SKM-1 (cell line): ENCODE measurements at regions not wholly inside any gene's neighbourhood (a gene's known extent, or its start where the extent isn't known, plus 50 kb on each side); places are given as distances from the start of the nearest gene placed in this dataset.
"Not testable (repeated sequence)": the region's sequence is repeated elsewhere in the genome, so short reads cannot be mapped to it uniquely, and the experiment has no call there.

Experiments
- DNase-seq: peaks from one replicate; lab custom pipeline; 2025; ENCODE audit not compliant: unreplicated experiment; lab: John Stamatoyannopoulos, UW

DNA sequence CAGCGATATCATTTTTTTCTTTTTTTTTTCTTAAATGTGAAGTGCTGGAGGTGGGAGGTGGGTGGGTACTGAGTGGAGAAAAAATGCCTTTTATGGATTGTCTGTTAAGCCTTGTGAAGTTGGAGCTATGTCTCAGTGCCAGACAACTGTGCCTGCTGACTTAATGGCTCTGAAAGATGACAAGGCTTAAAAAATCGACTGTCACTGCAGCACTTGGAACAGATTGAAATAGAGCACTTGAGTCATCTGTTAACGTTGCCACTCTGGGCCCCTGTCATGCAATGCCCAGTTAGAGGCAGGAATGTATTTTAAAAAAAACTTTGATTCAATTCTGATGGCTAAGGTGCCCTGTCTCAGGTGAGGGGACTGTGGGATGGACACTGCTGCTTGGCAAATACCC, 108.2 kb upstream of the HS3ST2 start:
- DNase-seq: no peak

DNA sequence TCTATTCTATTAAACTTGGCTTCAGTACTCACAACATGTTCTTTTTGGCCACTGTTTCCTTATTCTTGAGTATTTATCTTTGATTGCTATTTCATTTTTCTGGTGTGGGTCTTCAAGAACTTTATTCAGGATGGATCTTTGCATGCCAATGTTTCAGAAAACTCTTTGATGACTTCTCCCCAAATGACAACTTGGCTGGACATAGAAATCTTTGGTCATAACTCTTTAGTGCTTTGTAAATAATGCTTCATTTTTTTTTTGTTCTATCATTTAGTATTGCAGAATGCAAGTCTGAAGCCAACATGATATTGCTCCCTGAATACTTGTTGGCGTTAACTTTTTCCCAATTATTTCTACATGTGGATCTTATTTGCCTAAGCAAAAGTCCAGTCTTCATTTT, 103.6 kb upstream of the HS3ST2 start:
- no peak for DNase-seq

DNA sequence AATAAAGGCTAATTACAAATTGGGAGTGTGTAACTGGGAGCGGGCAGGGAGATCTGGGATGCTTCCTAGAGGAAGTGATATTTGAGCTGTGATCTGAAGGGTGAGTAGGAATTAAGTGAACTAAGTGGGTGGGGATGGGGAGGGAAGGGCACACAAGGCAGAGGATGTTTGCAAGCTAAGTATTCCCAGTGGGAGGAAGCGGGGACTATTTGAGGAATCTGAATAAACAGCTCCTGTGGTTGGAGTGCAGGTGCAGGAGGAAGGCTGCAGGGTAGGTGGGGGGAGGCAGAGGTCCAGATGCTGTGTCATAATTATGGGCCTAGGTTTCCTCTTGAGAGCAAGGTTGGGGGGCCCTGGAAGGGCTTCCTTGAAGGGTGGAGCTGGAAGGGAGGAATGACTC, 102.1 kb upstream of the HS3ST2 start:
- no peak for DNase-seq

DNA sequence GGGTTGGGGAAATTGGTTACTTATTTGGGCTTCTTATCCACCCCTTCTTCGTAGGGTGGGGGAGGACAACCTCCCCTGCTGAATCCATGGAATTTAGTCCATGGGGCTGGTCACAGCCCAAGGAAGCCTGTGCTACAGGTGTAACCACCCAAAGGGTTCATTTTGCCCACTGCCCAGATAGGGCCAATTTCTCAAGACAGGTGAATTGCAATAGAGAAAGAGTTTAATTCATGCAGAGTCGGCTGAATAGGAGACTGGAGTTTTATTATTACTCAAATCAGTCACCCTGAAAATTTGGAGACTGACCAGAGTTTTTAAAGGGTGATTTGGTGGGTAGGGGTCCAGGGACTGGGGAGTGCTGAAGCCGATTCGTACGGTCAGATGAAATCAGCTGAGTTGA, 101.5 kb upstream of the HS3ST2 start:
- DNase-seq: no peak

DNA sequence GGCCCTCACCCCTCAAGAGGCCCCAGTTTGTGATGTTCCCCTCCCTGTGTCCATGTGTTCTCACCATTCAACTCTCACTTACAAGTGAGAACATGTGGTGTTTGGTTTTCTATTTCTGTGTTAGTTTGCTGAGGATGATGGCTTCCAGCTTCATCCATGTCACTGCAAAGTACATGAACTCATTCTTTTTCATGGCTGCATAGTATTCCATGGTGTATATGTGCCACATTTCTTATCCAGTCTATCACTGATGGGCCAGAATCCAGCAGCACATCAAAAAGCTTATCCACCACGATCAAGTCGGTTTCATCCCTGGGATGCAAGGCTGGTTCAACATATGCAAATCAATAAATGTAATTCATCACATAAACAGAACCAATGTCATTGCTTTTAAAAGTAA, 95.4 kb upstream of the HS3ST2 start:
- DNase-seq: not testable (repeated sequence)

DNA sequence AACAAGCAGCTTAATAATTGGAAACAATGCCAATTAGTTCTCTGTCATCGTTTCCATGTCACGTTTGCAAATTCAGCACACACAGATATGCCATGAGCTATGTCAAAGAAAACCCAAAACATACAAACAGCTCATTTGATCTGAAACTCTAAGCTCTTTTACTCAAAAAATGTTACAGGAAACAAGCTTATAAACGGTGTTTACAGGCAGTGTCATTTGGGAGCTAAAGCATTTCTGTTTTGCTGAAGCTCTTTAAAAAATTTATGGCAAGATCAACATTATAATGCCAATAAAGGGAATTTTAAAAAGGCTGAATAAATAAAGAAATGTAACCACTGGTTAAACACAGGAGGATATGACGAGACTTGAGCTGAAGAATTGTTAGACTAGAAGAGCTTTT, 94.0 kb upstream of the HS3ST2 start:
- no peak for DNase-seq

DNA sequence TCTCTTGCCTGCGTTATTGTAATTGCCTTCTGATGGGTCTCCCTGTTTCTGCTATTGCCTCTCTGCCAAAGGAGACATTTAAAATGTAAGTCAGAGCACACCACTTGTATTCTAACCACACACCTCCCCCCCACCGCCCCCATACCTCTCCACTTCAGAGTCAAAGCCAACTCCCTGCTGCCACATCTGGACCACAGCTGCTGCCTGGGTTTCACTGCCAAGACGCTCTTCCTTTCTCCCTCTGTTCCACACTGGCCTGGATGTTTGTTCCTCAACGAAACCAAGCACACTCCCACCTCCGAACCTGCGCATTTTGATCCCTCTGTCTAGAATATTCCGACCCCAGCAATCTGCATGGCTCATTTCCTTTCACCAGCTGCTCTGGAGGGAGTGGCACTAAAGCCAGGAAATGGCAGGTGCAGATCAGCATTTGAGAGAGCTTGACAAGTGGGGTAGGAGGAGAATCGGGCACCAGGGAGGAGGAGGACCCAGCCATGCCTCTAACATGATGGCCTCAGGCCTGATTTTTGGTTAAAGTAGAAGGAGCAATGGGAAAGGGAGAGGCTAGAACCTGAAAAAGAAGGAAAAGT, 92.4 kb upstream of the HS3ST2 start:
- DNase-seq: no peak

DNA sequence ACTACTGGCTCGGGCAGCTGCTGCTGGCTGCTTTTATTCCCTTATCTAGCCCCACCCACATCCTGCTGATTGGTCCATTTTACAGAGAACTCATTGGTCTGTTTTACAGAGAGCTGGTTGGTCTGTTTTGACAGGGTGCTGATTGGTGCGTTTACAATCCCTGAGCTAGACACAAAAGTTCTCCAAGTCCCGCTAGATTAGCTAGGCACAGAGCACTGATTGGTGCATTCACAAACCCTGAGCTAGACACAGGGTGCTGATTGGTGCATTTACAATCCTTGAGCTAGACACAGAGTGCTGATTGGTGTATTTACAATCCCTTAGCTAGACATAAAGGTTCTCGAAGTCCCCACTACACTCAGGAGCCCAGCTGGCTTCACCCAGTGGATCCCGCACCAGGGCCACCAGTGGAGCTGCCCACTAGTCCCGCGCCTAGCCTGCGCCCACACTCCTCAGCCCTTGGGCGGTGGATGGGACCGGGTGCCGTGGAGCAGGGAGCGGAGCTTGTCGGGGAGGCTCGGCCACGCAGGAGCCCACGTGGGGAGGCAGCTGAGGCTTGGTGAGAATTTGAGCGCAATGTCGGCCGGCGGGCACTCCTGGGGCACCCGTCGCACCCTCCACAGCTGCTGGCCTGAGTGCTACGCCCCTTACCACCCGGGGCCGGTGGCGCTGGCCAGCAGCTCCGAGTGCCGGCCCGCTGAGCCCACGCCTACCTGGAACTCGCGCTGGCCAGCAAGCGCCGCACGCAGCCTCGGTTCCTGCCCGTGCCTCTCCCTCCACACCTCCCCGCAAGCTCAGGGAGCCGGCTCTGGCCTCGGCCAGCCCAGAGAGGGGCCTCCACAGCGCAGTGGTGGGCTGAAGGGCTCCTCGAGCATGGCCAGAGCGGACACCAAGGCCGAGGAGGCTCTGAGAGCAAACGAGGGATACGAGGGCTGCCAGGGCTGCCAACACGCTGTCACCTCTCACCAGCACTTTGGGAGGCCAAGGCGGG, 91.1 kb upstream of the HS3ST2 start:
- not testable (repeated sequence) for DNase-seq

DNA sequence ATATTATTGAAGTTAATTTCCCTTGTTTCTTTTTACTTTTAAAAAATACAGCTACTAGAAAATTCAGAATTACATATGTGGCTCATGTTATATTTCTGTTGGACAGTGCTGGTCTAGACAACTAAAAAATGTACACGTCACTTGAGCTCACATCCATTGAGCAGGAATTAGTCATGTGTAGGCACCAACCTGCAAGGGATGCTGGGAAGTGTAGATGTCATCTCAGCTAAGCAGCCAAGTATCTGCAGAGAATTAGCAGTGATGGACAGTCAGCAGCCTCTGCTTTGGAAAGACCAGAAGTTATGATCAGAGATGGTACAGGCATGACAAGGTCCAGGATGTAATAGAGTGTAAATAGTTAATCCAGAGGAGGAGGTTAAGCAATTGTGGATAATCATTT, 87.1 kb upstream of the HS3ST2 start:
- no peak for DNase-seq

DNA sequence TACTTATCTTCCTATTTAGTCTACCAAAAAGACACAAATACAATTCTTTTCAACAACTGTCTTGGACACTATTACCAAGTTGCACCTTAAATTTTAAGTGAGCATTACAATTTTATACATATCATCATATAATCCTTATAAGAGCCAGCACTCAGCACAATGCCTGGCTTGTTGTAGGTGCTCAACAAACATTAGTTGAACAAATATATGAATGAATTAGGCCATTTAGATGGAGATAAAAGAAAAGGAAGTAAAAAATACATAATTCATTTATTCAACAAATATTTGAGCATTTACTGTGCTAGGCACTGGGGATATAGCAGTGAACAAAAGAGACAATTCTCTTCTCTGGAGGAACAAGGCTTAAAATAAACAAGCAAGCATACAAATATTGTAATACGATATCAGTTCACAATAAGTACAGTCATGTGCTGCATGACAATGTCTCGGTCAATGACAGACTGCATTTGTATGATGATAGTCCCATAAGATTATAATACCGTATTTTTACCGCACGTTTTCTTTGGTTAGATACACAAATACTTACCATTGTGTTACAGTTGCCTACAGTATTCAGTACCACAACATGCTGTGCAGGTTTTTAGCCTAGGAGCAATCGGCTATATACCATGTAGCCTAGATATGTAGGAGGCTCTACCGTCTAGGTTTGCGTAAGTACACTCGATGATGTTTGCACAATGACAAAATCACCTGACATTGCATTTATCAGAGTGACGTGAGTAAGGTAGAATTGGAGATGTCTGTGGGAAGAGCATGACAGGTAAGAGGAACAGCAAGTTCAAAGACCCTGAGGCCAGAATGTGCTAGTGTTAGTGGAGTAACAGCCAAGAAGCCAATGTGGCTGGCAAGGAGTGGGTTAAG, 86.4 kb upstream of the HS3ST2 start:
- no peak for DNase-seq

DNA sequence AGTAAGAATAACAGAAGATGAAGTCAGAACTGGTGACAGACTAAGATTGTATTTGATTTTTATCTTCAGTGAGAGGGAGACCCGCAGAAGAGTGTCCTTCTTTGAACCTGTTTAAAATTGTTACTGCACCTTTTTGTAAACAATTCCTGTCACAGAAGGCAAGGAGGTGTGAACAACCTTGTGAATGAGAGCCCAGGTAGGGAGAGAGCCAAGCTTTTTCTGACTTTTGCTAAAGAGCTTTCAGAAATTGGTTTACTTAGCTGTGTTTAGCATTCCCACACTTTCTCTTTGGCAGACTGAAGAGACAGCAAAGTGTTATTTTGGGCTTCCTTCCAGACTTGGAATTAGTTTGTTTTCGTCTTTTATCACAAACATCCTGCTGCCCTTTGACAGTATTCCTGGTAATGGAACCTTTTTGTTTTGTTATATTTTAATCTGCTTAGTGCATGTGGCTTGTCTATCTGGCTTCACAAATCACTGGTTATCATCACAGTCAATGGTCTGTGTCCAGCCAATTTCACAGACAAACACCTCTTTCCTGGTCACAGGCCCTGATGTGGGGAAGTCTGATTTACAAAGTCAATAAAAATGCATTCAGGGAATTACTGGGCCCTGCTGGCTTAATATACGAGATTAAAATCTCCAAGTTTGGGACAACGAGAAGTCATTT, 85.7 kb upstream of the HS3ST2 start:
- DNase-seq: no peak

DNA sequence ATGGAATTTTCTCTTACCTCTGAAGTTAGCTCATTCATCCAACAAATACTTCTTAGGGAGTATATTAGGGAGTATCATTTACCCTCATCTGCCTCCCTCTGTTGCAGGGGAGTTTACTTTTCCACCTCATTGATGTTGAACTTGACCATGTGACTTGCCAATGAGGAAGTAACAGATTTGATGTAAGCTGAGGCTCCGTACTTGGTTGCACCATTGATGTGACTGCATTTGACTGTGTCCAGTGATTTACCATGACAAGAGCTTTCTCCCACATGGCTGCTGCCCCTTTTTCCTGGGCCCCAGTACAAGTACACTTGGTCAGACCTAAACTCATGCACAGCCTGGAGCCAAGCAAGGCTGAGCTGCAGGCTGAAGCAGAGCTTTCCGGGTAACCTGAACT, 81.6 kb upstream of the HS3ST2 start:
- DNase-seq: no peak

DNA sequence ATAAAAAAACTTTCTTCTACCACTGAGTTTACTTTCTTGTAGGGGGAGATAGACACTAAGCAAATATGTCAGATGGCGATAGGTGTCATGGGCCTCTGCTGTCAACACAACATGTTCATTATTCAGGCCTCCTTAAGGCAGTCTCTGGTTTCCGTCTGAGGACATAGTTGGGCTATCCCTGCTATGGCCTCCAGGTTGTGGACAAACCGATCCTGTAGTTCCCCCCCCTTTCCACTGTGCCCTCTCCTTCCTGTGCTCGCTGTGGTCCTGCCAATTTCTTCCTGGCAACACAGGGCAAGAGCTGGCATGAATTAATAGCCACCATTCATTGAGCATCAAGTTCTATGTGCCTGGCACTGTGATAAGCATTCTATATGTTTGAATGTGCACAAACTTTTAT, 81.0 kb upstream of the HS3ST2 start:
- no peak for DNase-seq

DNA sequence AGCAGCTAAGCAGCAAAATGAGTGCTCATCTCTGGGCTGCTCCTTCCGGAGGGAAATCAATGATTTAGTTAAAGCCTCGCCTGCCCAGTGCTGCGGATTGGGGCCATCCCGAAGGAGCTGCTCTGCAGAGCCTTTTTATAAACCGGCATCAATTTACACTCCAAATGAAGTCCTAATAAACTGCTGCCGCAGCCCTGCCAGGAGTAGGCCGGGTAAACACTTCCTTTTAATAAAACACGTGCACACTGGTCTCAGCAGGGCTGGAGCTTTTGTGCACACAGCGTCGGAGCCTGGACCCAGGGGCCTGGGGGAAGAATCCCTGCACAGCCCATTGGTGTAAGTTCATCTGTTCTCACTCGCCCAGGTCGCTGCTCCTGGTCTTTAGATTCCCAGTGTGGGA, 79.6 kb upstream of the HS3ST2 start:
- no peak for DNase-seq

DNA sequence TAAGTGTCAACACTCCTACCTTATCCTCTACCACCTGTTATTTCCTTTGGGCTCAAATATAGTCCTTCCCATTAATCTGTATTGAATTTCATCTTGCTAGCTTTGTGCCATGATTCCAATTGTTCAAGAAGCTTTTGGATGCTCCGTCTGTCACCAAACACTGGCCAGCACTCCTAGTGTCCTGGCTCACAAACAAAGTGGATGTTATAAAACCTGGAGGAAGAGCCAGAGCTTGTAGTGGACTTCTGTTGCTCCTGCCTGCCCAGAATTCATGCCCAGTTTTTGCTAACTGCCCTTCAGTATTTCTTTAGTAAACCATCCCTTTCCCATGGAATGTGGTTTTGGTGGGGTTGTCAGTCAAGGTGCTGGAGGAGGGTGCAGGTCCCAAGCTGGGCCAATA, 77.2 kb upstream of the HS3ST2 start:
- DNase-seq: no peak

DNA sequence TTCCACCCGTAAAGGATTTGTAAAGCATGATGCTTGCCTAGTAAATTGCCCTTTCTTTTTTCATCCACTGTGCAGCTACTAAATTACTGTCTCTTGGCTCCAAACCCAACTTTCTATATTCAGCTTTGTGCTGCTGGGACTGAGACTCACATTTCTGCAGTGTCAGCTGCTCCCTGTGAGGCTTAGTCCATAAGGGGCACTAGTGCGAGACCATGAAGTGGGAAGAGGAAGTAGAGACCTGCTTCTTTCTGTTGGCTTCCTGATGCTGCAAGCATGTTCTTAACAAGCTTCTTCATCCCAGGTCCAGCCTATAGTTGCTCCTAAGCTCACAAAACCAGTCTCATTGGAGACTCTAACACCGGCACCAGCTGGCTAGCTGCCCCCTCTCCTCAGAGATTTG, 74.9 kb upstream of the HS3ST2 start:
- no peak for DNase-seq

DNA sequence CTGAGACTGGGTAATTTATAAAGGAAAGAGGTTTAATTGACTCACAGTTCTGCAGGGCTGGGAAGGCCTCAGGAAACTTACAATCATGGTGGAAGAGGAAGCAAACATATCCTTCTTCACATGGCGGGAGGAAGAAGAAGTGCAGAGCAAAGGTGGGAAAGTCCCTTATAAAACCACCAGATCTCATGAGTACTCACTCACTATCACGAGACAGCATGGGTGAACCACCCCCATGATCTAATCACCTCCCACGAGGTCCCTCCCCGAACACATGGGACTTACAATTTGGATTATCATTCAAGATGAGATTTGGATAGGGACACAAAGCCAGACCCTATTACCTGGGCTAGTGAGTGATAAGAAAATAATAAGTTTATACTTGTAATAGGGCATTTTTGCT, 70.6 kb upstream of the HS3ST2 start:
- no peak for DNase-seq

DNA sequence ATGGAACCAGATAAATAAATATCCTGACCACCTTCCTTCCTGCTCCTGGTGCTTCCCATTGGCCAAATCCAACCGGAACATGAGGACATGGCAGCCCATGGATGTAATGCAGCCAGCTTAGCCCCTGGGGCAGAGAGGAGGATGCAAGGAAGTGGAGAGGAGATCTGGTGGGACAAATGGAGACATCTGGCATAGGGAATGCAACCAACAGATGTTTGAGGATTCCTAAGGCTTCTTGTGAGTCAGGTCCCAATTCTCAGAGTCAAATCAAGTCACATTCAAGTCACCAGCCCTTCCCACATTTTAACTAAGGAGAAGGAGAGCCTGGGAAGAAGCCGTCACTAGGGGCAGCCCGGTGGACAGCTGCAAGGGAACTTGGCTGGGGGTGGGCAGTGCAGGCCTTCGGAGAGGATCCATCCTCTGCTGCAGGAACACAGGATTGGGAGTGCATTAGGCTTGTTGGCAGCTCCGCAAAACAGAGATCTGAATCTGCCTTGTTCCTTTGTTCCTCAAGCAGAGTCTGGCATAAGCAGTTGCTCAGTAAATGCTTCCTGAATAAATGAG, 62.8 kb upstream of the HS3ST2 start:
- DNase-seq: no peak

DNA sequence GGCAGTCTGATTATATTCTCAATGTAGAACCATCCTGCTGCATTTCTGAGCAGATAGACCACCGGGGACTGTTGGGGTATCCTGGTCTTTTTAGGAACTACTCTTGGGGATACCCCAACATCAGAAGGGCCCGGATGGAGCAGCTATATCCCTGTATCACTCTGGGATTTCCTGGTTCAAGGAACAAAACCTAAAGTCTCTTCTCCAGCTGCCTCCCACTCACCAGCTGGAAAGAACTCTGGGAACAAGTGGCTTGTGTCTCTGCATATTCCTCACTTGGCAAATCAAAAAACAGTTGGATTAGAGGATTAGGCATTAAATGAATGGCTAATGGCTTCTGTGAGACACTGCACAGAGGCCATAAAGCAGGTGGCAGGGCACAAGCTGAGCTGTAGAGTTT, 62.3 kb upstream of the HS3ST2 start:
- no peak for DNase-seq

DNA sequence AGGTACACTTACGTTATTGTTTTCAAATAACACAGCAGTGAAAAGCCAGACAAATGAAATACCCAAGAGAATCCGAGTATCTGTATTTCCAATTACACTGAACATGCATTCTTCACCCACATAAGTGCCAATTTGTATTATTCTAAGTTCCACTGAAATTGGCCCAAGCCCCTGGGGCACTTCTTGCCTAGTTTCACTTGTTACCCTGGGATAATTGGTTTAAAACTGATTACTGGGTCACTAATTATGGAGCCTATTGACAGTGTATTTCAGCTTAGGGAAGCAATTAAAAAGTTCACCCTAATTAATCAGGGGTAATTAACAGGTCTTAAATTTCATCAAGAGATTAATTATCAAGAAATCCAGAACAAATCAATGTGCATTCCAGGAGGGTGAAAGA, 60.5 kb upstream of the HS3ST2 start:
- no peak for DNase-seq

DNA sequence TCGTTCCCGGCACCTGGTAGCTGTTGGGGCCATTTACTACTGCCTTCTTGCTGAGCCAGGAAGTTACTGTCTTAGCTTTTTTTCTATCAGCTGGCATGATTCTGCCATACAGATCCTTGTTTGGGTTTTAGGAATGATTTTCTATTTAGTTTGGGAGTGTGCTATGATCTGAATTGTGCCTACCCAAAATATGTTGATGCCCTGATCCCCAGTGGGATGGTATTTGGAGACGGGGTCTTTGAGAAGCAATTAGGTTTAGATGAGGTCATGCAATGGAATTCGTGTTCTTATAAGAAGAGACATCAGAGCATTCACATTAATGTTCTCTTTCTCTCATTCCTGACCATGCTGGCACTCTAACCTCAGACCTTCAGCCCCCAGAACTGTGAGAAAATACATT, 59.4 kb upstream of the HS3ST2 start:
- no peak for DNase-seq
